Trophoblast cell (in vitro differentiated cells and primary cell): ENCODE measurements at regions not wholly inside any gene's neighbourhood (a gene's known extent, or its start where the extent isn't known, plus 50 kb on each side); places are given as distances from the start of the nearest gene placed in this dataset.

Experiments used
- DNase-seq, 2 donors: peaks; one replicate each; pipeline ENCODE4 v3.0.0-alpha.2; 2016
- H2AFZ ChIP-seq: 2 replicates; pipeline ENCODE4 v1.6.1; 2013; ENCODE audit warnings: low read length, moderate library complexity, mild to moderate bottlenecking; ENCODE audit not compliant: insufficient read depth, poor library complexity
- H2AK5ac ChIP-seq: 2 replicates; pipeline ENCODE4 v1.6.1; 2013; ENCODE audit warnings: mild to moderate bottlenecking, low read length
- H2BK120ac ChIP-seq: 2 replicates; pipeline ENCODE4 v1.6.1; 2013; ENCODE audit warnings: low read length, mild to moderate bottlenecking, moderate library complexity; ENCODE audit not compliant: insufficient read depth, poor library complexity
- H2BK12ac ChIP-seq: 2 replicates; pipeline ENCODE4 v1.6.1; 2013; ENCODE audit warnings: mild to moderate bottlenecking, low read length, moderate library complexity
- H2BK5ac ChIP-seq: 2 replicates; pipeline ENCODE4 v1.6.1; 2013; ENCODE audit warnings: low read length, low read depth, moderate library complexity, mild to moderate bottlenecking; ENCODE audit not compliant: poor library complexity
- H3K14ac ChIP-seq: 2 replicates; pipeline ENCODE4 v1.6.1; 2013; ENCODE audit warnings: mild to moderate bottlenecking, low read length
- H3K18ac ChIP-seq: 2 replicates; pipeline ENCODE4 v1.6.1; 2013; ENCODE audit warnings: mild to moderate bottlenecking, low read length
- H3K23ac ChIP-seq: 2 replicates; pipeline ENCODE4 v1.6.1; 2013; ENCODE audit warnings: low read length
- H3K27ac ChIP-seq: 2 replicates; pipeline ENCODE4 v1.5.1; 2013; ENCODE audit warnings: low read depth, mild to moderate bottlenecking, inconsistent platforms, low read length, moderate library complexity
- H3K27me3 ChIP-seq: 2 replicates; pipeline ENCODE4 v1.6.1; 2013; ENCODE audit warnings: inconsistent platforms, mild to moderate bottlenecking, low read length, moderate library complexity; ENCODE audit not compliant: insufficient read depth
- H3K36me3 ChIP-seq, 2 experiments: 1 replicate in 1 of 2; 2 replicates in 1 of 2; pipeline ENCODE4 v1.6.1; 2013; ENCODE audit warnings: low read length in 2 of 2, mild to moderate bottlenecking in 2 of 2, moderate library complexity in 1 of 2; ENCODE audit not compliant: insufficient read depth in 2 of 2, control insufficient read depth in 1 of 2
- H3K4ac ChIP-seq: 2 replicates; pipeline ENCODE4 v1.6.1; 2013; ENCODE audit warnings: low read depth, mild to moderate bottlenecking, low read length, moderate library complexity
- H3K4me1 ChIP-seq, 2 experiments: 1 replicate in 1 of 2; 2 replicates in 1 of 2; pipeline ENCODE4 v1.6.1; 2013; ENCODE audit warnings: low read length in 2 of 2, mild to moderate bottlenecking in 2 of 2, moderate library complexity in 1 of 2; ENCODE audit not compliant: insufficient read depth in 2 of 2, control insufficient read depth in 1 of 2
- H3K4me2 ChIP-seq: 2 replicates; pipeline ENCODE4 v1.6.1; 2013; ENCODE audit warnings: inconsistent platforms, mild to moderate bottlenecking, low read length, moderate library complexity
- H3K4me3 ChIP-seq: 2 replicates; pipeline ENCODE4 v1.5.1; 2013; ENCODE audit warnings: mild to moderate bottlenecking, low read depth, low read length, inconsistent platforms
- H3K79me1 ChIP-seq: one replicate; pipeline ENCODE4 v1.6.1; 2013; ENCODE audit warnings: low read length
- H3K79me2 ChIP-seq: 2 replicates; pipeline ENCODE4 v1.6.1; 2013; ENCODE audit warnings: low read length, mild to moderate bottlenecking; ENCODE audit not compliant: control insufficient read depth, insufficient read depth, poor library complexity
- H3K9ac ChIP-seq: 2 replicates; pipeline ENCODE4 v1.6.1; 2013; ENCODE audit warnings: mild to moderate bottlenecking, low read length
- H3K9me3 ChIP-seq: 2 replicates; pipeline ENCODE4 v1.6.1; 2013; ENCODE audit warnings: low read depth, mild to moderate bottlenecking, control low read depth, inconsistent platforms, low read length; ENCODE audit not compliant: insufficient read depth
- H4K12ac ChIP-seq: 2 replicates; pipeline ENCODE4 v1.6.1; 2013; ENCODE audit warnings: low read depth, mild to moderate bottlenecking, low read length, moderate library complexity
- H4K8ac ChIP-seq: 2 replicates; pipeline ENCODE4 v1.6.1; 2013; ENCODE audit warnings: low read depth, mild to moderate bottlenecking, low read length, moderate library complexity
- H4K91ac ChIP-seq: one replicate; pipeline ENCODE4 v1.6.1; 2013; ENCODE audit warnings: low read depth, mild to moderate bottlenecking, low read length, moderate library complexity
- WGBS: extraction: QIAGEN DNeasy Blood & Tissue Kit; methylation state at CpG from one replicate; pipeline ENCODE4 v1.1.7; 2013; ENCODE audit warnings: missing lambda C conversion rate; ENCODE audit not compliant: insufficient read length, insufficient coverage; ENCODE audit errors: extremely low coverage; 5-methylcytosine and 5-hydroxymethylcytosine counted together

DNA sequence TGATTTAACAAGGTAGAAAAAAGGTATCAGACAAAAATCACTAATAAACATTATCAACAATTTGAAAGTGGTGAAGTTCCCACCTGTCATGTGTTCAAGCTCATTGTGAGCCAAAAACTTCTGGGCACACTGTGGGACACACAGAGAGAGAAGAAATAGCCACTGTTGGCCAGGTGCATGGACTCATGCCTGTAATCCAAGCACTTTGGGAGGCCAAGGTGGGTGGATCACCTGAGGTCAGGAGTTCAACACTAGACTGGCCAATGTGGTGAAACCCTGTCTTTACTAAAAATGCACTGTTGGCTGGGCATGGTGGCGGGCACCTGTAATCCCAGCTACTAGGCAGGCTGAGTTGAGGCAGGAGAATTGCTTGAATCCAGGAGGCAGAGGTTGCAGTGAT, 167.4 kb downstream of the TOX3 start:
- no peaks in the 10 kb centered on the region for H3K4me1 ChIP-seq
- no peak overlapping the region for H3K18ac ChIP-seq
- no peaks in the 10 kb centered on the region for H3K79me2 ChIP-seq
- no peak overlapping the region for H4K91ac ChIP-seq
- no peak overlapping the region for H3K27ac ChIP-seq
- H3K23ac ChIP-seq = no peak overlapping the region
- no peak overlapping the region for H2AFZ ChIP-seq
- DNase-seq = no peak
- H3K4ac ChIP-seq = no peak overlapping the region
- no CpG with 5 or more reads among the region's 1 CpG for WGBS
- no peak overlapping the region for H2AK5ac ChIP-seq
- H3K4me3 ChIP-seq = no peak overlapping the region
- H3K9me3 ChIP-seq = no peaks in the 10 kb centered on the region
- no peaks in the 10 kb centered on the region for H3K27me3 ChIP-seq
- no peak overlapping the region for H4K8ac ChIP-seq
- H2BK5ac ChIP-seq = no peak overlapping the region
- H3K9ac ChIP-seq = no peak overlapping the region
- no peak overlapping the region for H4K12ac ChIP-seq
- H3K4me2 ChIP-seq = no peak overlapping the region
- no peaks in the 10 kb centered on the region for H3K36me3 ChIP-seq
- H2BK120ac ChIP-seq = no peak overlapping the region
- H3K14ac ChIP-seq = no peak overlapping the region
- H3K79me1 ChIP-seq = no peaks in the 10 kb centered on the region
- H2BK12ac ChIP-seq = no peak overlapping the region

DNA sequence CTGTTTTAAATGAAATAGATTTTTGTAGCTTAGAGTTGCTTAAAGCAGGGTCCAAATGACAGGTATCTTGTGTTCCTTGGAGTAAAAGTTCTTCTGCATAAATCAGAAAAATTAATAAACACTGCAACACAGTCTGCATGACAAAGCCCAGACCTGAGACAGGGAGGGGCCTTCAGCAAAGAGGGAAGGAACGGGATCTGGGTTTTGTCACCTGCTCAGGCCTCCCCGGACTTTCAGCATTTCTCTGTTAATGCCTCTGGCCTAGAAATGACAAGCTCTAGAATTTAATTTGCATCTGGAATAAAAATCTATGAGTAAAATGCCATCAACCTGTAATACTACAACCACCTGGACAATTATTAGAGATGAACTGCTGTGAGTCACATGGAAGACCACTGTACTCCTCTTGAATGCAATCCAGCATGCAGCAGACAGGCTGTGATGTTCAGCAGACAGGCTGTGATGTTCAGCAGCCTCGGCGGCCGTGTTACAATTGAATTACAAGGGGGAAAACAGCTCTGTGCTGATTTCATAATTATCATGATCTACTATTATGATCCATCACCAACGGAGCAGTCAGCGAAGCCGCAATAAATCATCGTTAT, 170.2 kb downstream of the TOX3 start:
- Histone ChIP-seq H3K23ac (no peak overlapping the region), H4K8ac (no peak overlapping the region), H3K79me2 (no peaks in the 10 kb centered on the region), H3K36me3 (no peaks in the 10 kb centered on the region), H2AK5ac (no peak overlapping the region), H3K14ac (no peak overlapping the region), H2BK5ac (no peak overlapping the region), H3K4me2 (no peak overlapping the region), H4K91ac (no peak overlapping the region), H3K79me1 (no peaks in the 10 kb centered on the region), H3K4me3 (no peak overlapping the region), H2BK12ac (no peak overlapping the region), H3K4ac (no peak overlapping the region), H3K27me3 (no peaks in the 10 kb centered on the region), H3K9ac (no peak overlapping the region), H3K9me3 (no peaks in the 10 kb centered on the region), H3K27ac (no peak overlapping the region), H3K4me1 (no peaks in the 10 kb centered on the region), H2BK120ac (no peak overlapping the region), H2AFZ (no peak overlapping the region), H3K18ac (no peak overlapping the region), H4K12ac (no peak overlapping the region)
- no CpG with 5 or more reads among the region's 9 CpGs for WGBS
- no peak for DNase-seq

GRCh38 chr16:52372313-52372712, 174.6 kb downstream of the TOX3 start:
- Histone ChIP-seq H3K27ac (no peak overlapping the region), H2AK5ac (no peak overlapping the region), H3K79me2 (no peaks in the 10 kb centered on the region), H3K23ac (no peak overlapping the region), H3K4me2 (no peak overlapping the region), H2BK120ac (no peak overlapping the region), H3K4me3 (no peak overlapping the region), H3K9ac (no peak overlapping the region), H2AFZ (no peak overlapping the region), H3K14ac (no peak overlapping the region), H2BK5ac (no peak overlapping the region), H4K8ac (no peak overlapping the region), H3K9me3 (no peaks in the 10 kb centered on the region), H3K79me1 (no peaks in the 10 kb centered on the region), H4K91ac (no peak overlapping the region), H4K12ac (no peak overlapping the region), H3K4me1 (no peaks in the 10 kb centered on the region), H3K27me3 (no peaks in the 10 kb centered on the region), H3K4ac (no peak overlapping the region), H3K36me3 (no peaks in the 10 kb centered on the region), H3K18ac (no peak overlapping the region), H2BK12ac (no peak overlapping the region)
- no peak for DNase-seq

DNA sequence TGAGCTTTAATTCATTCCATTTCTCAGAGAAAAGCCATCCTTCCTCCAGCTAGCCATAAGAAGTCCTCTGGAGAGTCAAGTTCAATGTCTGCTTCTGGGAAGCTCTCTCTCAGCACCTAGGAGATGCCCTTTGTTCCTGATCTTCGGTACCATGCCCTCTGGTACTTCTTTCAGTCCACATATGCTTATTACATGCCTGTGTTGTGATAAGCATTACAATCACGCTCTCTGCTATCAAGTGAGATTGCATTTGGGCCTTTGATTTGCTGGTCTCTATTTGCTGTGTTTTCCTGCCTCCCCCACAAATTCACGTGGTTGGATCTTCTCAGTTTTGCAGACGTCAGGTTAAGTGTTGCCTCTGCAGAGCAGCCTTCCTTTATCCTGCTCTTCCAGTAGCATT, 178.1 kb downstream of the TOX3 start:
- no peak overlapping the region for H4K8ac ChIP-seq
- H2BK5ac ChIP-seq = no peak overlapping the region
- H3K4me1 ChIP-seq = no peaks in the 10 kb centered on the region
- H3K79me2 ChIP-seq = no peaks in the 10 kb centered on the region
- H4K91ac ChIP-seq = no peak overlapping the region
- H3K23ac ChIP-seq = no peak overlapping the region
- no CpG with 5 or more reads among the region's 4 CpGs for WGBS
- no peaks in the 10 kb centered on the region for H3K27me3 ChIP-seq
- H2AK5ac ChIP-seq = no peak overlapping the region
- H2BK12ac ChIP-seq = no peak overlapping the region
- no peak overlapping the region for H3K4me2 ChIP-seq
- no peaks in the 10 kb centered on the region for H3K79me1 ChIP-seq
- H2AFZ ChIP-seq = no peak overlapping the region
- H3K14ac ChIP-seq = no peak overlapping the region
- H3K4me3 ChIP-seq = no peak overlapping the region
- no peak overlapping the region for H3K4ac ChIP-seq
- no peaks in the 10 kb centered on the region for H3K36me3 ChIP-seq
- H2BK120ac ChIP-seq = no peak overlapping the region
- H4K12ac ChIP-seq = no peak overlapping the region
- H3K18ac ChIP-seq = no peak overlapping the region
- no peak for DNase-seq
- no peaks in the 10 kb centered on the region for H3K9me3 ChIP-seq
- no peak overlapping the region for H3K9ac ChIP-seq
- H3K27ac ChIP-seq = no peak overlapping the region
